PFSK-1 (cell line): ENCODE measurements at regions not wholly inside any gene's neighbourhood (a gene's known extent, or its start where the extent isn't known, plus 50 kb on each side); places are given as distances from the start of the nearest gene placed in this dataset.

Experiments used
- FOXP2 ChIP-seq: optimal IDR thresholded peaks from 2 replicates; pipeline ENCODE3; 2011; ENCODE audit warnings: borderline replicate concordance, control low read depth, inconsistent platforms; ENCODE audit not compliant: insufficient read depth; ENCODE audit errors: extremely low read length, extremely low read depth
- POLR2AphosphoS5 ChIP-seq: IDR thresholded peaks from 2 replicates; pipeline ENCODE4 v1.6.1; 2012; ENCODE audit warnings: low read depth, mild to moderate bottlenecking, control low read depth, low read length, moderate library complexity
- SIN3A ChIP-seq: IDR thresholded peaks from 2 replicates; pipeline ENCODE4 v1.6.1; 2012; ENCODE audit warnings: mild to moderate bottlenecking, low read length, moderate library complexity, borderline replicate concordance; ENCODE audit not compliant: insufficient read depth
- TAF1 ChIP-seq: IDR thresholded peaks from 2 replicates; pipeline ENCODE4 v1.6.1; 2012; ENCODE audit warnings: low read length, control low read depth, borderline replicate concordance; ENCODE audit not compliant: insufficient read depth
- TF ChIP-seq, protein P1 (sequence below), 2 experiments: IDR thresholded peaks; 2 replicates each; pipeline versions ENCODE4 v1.6.1 to v1.8.0; 2011 to 2012; ENCODE audit warnings: low read depth in 2 of 2, low read length in 2 of 2, control low read depth in 1 of 2, inconsistent platforms in 1 of 2, mild to moderate bottlenecking in 1 of 2, moderate library complexity in 1 of 2; ENCODE audit not compliant: insufficient read depth in 1 of 2

DNA sequence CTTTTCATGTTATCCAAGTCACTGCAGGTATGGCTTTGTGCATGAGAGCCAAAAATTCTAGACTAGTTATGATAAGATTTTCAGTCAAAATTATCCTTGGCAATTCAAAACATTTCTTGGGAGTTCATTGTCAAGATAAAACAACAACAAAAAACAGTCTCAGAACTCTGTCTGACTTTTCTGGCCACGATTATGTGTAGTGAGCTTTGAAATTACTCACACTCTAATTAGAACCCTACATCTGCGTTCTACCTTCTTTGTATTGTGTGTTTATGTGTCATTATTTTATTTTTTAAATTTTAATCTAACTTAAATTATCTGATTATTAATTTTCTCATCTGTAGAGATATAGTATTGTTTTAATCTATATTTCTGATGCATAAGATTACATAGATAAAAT lies 459.2 kb downstream of the FRK start:
- TF ChIP-seq TAF1 (no peak), FOXP2 (no peak), POLR2AphosphoS5 (no peak), SIN3A (no peak)
- TF ChIP-seq, protein P1, sequence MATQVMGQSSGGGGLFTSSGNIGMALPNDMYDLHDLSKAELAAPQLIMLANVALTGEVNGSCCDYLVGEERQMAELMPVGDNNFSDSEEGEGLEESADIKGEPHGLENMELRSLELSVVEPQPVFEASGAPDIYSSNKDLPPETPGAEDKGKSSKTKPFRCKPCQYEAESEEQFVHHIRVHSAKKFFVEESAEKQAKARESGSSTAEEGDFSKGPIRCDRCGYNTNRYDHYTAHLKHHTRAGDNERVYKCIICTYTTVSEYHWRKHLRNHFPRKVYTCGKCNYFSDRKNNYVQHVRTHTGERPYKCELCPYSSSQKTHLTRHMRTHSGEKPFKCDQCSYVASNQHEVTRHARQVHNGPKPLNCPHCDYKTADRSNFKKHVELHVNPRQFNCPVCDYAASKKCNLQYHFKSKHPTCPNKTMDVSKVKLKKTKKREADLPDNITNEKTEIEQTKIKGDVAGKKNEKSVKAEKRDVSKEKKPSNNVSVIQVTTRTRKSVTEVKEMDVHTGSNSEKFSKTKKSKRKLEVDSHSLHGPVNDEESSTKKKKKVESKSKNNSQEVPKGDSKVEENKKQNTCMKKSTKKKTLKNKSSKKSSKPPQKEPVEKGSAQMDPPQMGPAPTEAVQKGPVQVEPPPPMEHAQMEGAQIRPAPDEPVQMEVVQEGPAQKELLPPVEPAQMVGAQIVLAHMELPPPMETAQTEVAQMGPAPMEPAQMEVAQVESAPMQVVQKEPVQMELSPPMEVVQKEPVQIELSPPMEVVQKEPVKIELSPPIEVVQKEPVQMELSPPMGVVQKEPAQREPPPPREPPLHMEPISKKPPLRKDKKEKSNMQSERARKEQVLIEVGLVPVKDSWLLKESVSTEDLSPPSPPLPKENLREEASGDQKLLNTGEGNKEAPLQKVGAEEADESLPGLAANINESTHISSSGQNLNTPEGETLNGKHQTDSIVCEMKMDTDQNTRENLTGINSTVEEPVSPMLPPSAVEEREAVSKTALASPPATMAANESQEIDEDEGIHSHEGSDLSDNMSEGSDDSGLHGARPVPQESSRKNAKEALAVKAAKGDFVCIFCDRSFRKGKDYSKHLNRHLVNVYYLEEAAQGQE (IDR thresholded peaks at IDR 0.05; ENCODE audit: insufficient read depth in 1 of 2, low read depth in 2 of 2, low read length in 2 of 2), result no peak

GRCh38 chr6:115601064-115601463 lies 459.6 kb downstream of the FRK start:
- TF ChIP-seq SIN3A (no peak), FOXP2 (no peak)
- TF ChIP-seq, protein P1 (IDR thresholded peaks at IDR 0.05; ENCODE audit: insufficient read depth in 1 of 2, low read depth in 2 of 2, low read length in 2 of 2), result no peak

- no peak for TF ChIP-seq FOXP2
- TF ChIP-seq TAF1, result no peak
Observed at GRCh38 chr6:115594891-115595290, 465.8 kb downstream of the FRK start.

DNA sequence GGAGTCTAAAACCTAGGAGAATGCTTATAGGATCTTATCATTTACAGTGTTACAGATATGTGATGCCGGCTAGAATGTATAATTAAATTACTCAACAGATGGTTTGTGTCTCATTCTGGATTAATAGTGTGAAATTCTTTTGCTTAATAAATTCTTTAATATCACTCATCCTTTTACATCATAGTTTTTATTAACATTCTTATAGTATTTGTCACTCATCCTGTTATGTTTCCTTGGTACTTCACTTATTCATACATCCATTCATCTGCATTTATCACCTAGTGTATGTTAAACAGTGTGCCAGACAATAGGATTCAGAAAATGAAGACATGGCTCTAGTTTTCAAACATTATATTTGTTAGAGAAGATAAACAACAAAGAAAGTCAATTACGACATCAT lies 468.7 kb downstream of the FRK start:
- TF ChIP-seq FOXP2 (no peak), SIN3A (no peak), POLR2AphosphoS5 (no peak), TAF1 (no peak)
- TF ChIP-seq, protein P1 (IDR thresholded peaks at IDR 0.05; ENCODE audit: insufficient read depth in 1 of 2, low read depth in 2 of 2, low read length in 2 of 2), result no peak

DNA sequence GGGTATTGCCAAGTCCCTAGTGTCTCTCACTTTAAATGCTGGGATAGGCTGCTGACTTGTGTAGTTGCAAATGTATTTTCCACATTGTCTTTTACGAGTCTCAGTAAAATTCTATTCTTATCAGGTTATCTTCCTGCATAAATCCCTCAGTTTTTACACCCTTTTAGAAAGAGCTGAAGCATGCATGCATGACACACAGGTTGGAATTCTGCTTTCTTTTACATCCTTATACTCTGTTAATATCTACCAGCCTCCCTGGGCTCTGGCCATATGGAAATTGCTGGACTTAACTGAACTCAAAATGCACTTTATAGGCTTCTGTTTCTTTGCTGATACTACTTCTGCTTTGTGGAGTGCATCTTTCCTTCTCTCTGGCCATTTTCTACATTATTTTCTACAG lies 477.4 kb downstream of the FRK start:
- TF ChIP-seq TAF1 (no peak), FOXP2 (no peak), SIN3A (no peak), POLR2AphosphoS5 (no peak)
- TF ChIP-seq, protein P1 (IDR thresholded peaks at IDR 0.05; ENCODE audit: insufficient read depth in 1 of 2, low read depth in 2 of 2, low read length in 2 of 2), result no peak
